NAMALWA (cell line): ENCODE measurements at regions not wholly inside any gene's neighbourhood (a gene's known extent, or its start where the extent isn't known, plus 50 kb on each side); places are given as distances from the start of the nearest gene placed in this dataset.

ENCODE experiments used
- DNase-seq: peaks from one replicate; pipeline ENCODE4 v3.0.0-alpha.2; 2015; ENCODE audit warnings: low spot score

DNA sequence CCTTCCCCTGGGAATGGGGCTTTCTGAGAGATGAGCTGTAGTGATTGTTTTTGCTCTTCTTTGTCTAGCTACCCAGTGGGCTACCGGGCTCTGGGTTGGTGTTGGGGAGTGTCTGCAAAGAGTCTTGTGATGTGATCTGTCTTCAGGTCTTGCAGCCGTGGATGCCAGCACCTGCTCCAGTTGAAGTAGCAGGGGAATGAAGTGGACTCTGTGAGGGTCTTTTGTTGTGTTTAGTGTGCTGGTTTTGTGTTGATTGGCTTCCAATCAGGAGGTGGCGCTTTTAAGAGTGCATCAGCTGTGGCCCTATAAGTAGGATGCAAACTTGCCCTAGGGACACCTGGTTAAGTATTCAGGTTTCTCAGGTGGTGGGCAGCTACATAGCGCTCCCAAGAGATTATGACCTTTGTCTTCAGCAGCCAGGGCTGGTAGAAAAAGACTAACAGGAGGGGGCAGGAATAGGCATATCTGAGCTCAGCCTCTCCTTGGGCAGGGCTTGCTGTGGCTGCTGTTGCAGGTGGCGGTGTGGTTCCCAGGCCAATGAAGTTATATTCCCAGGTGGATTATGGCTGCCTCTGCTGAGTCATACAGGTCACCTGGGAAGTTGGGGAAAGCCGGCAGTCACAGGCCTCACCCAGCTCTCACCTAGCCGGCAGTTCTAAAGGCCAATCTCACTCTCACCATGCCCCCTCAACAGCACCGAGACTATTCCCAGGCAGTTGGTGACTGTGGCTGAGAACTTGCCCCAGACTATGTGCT lies 315.7 kb upstream of the C11orf87 start:
- DNase-seq: no peak

DNA sequence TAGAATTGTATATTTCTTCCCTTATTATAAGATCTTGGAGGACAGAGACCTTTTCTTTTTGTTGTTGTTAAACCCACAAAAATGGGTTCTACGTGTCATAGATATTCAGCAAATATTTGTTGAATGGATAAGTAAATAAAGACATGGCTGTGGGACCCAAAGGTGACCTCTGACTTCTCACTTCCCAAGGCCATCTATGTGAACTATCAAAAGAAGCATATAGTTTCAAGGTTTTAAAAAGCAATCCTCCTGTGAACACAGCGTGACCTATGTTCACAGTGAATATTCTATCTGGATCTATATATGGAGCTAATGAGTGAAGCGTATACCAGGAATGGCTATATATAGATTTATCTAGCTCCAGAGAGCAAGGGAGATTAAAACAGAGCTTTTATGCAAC lies 312.8 kb upstream of the C11orf87 start:
- no peak for DNase-seq

DNA sequence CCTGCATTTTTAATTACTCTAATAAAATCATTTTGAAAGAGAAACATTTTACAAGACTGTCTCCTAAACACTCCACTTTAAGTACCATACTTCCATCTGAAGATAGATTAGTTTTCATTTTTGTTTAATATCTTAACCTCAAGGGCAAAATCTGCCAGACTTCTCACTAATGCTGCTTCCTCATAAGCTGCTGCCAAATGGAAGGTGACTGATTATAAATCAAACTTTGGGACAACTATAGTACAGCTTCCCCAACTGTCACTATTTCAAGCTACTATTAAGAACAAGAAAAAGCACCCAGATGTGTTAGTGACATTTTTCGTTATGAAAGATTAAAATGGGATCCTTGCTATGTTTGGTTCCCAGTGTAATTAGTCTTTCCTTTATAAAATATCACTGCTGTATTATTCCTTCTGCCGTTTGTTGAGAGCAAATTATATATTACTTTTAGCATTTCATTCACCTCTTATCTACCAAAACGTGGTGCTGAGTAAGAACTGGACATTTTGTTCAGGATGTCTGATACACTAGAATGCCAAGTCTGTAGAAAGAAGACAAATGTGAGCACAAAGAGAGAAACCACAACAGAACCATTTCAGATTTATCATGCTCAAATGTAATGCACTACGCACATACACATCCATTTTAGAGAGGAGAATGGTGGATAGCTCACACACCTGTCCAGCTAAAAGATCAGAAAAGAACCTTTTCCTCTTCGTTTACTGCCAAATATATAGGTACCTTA lies 312.2 kb upstream of the C11orf87 start:
- no peak for DNase-seq

DNA sequence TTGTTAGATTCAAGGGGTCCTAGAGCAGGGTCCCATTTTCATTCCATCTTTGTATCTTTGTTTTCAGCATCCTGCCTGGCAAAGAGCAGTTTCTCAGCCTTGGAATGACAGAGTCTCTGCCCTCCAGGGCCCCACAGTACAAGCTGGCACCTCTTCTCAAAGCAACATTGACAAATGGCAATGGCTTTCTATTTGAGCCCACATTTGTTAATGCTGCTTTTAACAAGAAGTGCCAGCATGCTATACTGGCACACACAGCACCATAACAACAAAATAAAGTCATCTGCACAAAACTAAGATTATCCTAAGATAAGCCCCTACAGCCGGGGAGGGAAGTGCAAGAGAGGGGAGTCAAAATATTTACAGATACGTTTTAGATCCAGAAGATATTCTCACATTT lies 309.7 kb upstream of the C11orf87 start:
- DNase-seq: no peak

DNA sequence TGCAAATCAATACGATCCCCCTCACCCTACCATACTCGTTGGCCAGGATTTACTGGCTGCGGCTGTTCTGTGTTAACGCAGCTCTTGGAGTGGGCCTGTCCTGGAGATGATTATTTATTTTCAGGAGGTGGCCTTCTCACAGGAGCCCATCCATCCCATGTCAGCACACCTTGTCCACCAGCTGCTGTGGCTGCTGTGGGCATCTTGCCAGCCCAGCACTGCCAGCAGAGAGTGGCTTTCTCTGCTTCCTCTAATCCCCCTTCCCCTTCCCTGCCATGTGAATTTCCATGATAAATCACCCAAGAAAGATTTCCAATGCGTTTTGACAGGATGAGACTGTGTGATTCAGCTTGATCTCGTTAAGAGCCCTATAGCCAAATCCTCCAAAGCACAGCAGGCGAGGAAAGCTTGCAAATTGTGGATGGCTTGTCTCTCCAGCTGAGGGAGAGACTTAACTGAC lies 309.1 kb upstream of the C11orf87 start:
- no peak for DNase-seq

DNA sequence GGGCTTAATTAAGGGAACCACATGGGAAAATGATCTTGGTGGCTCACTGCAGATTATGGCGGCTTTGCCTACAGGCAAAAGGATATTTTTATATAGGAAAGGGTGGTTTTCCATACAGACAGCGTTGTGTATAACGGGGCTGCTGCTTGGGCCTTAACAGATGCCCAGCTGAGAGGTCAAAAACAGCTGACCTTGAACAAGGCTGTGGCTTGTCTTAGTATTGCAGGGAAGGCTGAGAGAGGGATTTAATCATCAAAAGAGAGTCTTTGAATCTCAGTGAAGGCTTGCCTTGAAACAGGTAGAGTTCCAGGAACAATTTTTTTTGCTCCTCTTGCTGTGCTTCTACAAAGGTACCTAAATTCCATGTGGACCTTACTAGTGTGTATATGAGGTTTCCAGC lies 301.6 kb upstream of the C11orf87 start:
- DNase-seq: no peak

DNA sequence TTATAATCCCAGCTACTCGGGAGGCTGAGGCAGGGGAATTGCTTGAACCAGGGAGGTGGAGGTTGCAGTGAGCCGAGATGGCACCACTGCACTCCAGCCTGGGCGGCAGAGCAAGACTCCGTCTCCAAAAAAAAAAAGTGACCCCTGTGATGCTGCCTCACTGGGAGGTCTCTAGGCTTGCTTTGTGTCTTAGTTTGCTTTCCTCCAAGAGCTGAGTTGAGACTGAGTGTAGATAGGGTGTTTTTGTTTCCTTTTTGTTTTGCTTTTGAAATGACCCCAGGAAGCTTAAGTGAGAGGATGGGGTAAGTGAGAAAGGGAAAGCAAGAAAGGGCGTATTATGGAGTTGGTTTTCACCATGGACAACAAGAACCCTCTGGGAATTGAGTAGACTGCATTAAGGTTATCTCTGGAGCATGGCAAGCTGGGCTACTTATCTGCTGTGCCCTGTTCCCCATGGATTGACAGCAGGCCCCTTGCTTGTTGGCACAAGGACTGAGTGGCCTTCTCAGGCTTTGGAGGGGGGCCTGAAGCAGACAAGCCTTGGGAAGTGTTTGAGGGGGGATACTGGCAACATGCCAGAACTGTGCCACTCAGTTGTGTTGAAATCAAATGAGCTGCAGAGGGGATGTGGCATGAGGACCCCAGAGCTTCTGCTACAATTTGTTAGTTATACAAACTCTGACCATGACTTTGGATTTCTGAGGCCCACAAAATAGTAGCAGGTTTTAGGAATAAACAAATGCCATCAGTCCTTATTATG lies 300.6 kb upstream of the C11orf87 start:
- no peak for DNase-seq

DNA sequence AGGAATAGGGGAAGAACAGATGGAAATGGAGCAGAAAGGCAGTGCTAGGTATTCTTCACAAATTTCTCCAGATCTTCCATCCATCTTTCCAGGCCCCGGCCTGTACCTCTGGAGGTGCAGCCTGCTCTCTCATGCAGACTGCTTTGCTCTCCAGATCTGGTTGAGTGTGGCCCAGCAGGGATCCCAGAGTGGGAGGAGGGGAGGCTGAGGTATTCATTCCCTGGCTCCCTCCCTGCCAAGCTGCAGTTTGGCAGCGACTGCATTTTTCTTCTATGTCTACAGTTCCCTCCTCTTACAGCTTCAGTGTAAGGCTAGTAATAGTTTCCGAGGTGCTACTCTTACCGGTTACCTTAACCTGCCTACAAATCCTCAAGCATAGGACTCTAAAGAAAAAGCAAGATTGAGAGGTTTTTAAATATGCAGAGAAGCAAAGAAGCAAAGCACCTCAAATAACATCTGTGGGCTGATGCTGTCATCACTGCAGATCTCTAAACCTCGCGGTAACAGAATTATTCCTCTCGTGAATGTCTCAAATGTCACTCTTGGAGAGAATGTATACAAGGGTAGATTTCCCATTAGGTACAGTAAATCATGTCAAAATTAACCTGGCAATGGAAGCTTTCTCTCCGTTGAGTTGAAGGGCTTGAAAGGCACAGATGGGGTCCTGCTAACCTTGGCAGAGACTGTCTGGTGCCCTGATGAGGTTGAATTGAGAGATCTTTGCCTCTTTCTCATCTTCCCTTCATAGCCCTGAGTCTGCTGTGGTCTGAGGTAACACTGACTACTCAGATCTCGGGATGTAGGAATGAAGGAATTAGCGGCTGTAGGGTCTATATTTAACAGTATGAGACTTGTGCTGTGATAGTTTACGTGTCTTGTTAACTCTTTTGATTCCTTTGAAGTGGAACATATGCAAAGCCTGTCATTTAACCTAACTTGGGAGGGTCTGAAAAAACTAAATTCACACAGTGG lies 297.9 kb upstream of the C11orf87 start:
- DNase-seq: no peak

DNA sequence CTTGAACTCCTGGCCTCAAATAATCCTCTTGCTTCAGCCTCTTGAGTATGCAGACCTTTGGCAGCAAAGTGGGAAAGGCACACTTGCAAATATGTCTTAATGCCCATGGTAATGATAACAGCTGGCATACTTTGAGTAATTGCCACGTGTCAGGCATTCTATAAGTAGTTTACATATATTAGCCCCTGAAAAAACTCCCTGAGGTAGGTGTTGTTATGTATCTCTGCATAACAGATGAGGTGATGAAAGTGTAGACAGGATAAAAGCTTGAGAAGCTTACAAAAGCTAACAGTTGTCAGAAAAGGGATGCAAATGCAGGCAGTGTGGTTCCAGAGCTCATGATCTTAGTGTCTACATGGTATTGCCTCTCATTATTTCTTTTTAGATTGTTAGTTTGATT lies 291.1 kb upstream of the C11orf87 start:
- DNase-seq: no peak

DNA sequence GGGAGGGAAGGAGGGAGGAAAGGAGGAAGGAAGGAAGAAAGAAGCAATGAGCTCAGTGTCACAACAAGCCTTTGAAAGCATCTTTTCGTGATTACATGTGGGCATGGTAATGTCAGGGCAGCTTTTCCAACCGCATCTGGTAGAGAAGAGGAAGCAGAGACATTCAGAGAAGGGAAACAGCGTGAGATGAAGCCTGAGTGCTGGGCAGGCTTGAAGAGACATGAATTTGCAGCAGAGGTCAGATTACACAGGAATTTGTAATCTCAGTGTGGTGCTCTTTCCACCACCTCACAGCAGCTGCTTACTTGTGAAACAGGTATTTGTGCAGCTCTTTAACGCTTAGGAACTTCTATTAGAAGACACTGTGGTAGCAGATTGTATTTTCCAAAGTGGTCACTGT lies 289.5 kb upstream of the C11orf87 start:
- DNase-seq: no peak

DNA sequence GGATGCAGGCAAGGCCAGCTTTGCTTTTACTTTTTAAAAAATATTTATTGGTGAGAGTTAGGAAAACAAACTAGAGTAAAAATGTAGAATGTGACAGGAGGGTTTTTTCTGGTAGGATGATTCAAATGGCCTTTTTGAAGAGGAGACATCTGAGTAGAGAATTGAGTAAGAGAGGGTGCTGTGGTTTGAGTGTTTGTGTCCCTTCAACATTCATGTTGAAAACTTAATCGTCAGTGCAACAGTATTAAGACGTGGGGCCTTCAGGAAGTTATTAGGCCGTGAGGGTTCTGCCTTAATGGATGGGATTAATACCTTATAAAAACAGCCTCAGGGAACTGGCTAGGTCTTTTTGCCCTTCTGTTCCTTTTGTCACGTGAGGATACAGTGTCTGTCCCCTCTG lies 288.8 kb upstream of the C11orf87 start:
- DNase-seq: no peak

DNA sequence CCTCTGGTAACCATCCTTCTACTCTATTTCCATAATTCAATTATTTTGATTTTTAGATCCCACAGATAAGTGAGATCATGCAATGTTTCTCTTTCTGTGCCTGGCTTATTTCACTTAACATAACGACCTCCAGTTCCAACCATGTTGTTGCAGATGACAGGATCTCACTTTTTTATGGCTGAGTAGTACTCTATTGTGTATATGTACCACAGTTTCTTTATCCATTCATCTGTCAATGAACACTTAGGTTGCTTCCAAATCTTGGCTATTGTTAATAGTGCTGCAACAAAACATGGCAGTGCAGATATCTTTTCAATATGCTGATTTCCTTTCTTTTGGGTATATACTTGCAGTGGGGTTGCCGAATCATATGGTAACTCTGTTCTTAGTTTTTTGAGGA lies 286.4 kb upstream of the C11orf87 start:
- DNase-seq: no peak

DNA sequence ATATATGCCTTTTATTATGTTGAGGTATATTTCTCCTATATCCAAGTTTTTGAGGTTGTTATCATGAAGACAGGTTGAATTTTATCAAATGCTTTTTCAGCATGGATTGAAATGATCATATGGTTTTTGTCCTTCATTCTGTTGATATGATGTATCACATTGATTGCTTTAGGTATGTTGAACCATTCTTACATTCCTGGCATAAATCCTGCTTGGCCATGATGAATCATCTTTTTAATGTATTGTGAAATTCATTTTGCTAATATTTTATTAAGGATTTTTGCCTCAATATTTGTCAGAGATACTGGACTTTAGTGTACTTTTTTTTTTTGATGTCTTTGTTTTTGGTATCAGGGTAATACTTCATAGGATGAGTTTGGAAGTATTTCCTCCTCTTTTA lies 283.8 kb upstream of the C11orf87 start:
- DNase-seq: no peak

DNA sequence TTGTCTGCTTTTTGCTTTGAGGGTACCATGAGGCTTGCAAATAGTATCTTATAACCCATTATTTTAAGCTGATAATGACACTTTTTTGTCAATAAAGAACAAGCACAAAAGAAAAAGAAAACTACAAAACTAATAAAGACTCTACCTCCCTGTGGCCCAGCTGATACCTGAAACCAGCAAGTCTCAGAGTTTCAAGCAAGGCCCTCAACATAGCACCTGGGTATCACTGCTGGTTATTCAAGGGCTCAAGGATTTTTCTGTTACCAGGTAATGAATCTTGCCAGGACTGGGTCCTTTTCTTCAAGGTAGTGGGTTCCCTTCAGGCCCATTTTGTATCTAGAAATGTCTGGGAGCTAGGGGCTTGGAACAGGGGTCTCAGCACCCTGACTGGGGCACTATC lies 281.6 kb upstream of the C11orf87 start:
- no peak for DNase-seq

DNA sequence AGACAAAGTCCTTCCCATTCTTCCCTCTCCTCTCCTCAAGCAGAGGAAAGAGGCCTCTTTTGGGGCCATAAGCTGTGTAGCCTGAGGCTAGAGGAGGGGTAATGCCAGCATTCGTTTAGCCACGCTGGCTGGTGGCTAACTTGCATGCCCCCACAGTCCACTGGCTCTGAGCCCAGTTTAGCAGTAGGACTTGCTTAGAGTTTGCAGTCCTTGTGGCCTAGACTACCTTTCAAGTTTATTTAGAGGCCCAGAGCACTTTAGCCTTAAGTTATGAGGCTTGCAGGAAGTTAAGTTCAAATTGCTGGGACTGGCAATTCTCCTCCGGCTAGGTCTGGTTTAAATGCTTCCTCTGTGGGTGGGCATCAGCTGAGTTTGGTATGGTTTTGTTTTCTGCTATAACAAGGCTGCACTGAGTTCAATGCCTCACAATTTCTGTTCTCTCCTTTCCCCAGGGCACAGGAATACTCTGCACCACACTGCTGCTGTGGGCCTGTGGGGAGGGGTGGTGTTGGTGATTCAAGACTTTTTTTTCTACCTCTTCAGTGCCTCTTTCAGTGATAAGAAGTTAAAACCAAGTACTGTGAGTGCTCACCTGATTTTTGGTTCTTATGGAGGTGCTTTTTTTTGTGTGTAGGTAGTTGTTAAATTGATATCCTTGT lies 281.0 kb upstream of the C11orf87 start:
- DNase-seq: no peak

DNA sequence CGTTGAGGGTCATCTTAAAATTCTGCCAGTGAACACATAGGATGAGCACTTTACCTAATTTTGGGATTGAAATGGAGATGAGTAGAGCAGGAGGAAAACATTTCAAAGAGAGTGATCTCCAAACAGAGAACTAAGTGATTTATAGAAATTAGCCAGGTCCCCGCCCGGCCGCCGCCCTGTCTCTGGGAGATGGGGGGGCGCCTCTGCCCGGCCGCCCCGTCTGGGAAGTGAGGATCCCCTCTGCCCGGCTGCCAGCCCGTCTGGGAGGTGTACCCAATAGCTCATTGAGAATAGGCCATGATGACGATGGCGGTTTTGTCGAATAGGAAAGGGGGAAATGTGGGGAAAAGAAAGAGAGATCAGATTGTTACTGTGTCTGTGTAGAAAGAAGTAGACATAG lies 276.7 kb upstream of the C11orf87 start:
- no peak for DNase-seq

DNA sequence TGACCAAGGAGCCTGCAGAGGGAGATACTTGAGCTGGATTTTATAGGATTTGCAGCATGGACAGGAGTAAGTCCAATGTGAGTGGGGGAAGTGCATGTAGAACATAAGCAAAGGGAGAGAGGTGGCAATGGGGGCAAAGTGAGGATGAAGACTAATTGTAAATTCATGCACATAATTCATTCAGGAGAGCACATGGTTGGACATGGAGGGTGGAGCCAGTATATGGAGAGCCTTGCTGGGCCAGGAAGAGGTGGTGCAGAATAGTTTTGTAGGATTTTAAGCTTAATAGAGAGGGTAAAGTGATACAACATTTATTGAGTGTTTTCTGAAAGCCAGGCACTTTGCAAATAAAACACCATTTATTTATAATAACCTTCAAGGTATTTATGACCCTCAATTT lies 274.3 kb upstream of the C11orf87 start:
- no peak for DNase-seq

DNA sequence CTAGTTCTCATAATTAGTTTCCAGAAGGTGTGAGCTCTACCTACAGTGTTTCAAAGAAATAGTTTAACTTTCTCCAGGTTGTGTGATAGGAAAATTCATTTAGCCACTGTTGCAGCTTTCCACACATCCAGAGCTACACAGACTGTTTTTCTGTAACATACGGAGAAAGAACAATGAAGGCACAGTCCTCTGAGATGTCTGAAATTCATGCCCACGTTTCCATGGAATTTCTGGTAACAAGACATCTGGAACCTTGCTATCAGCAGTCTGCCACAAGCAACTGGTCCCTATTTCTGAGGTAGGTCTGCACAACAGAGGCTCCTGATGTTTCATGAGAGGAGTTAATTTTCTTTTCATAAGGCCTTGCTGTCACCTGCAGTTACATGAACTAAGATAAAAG lies 273.3 kb upstream of the C11orf87 start:
- no peak for DNase-seq

DNA sequence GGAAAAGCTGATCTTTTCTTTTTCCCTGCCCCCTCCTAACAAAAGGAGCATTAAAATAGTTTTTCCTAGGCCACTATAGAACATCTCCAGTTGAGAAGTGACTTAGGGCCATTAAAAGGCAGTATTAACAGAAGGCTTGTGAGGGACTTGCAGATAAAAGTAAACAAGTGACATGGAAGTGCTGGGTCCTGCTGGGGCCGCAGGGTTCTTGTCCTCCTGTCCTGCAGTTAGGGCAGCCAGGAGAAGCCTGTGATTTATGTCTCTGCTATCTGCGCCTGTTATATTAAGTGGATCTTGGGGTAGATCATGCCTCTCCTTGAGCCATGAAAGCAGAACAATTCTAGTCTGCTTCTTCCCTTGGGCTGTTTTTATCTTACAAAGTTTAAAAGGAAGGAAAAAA lies 271.4 kb upstream of the C11orf87 start:
- DNase-seq: no peak

DNA sequence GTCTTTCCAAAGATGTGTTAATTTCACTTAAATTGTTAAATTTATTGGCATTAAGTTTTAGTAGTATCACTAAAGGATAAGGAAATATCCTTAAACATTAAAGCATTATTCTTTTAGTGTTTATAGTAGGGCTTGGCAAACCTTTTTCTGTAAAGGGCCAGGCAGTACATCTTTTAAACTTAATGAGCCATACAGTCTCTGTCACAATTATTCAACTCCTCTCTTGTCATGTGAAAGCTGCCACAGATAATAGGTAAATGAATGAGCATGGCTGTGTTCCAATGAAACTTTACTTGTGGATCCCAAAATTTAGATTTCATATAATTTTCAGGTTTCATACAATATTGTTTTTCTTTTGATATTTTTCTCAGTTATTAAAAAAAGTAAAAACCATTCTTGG lies 268.2 kb upstream of the C11orf87 start:
- no peak for DNase-seq

DNA sequence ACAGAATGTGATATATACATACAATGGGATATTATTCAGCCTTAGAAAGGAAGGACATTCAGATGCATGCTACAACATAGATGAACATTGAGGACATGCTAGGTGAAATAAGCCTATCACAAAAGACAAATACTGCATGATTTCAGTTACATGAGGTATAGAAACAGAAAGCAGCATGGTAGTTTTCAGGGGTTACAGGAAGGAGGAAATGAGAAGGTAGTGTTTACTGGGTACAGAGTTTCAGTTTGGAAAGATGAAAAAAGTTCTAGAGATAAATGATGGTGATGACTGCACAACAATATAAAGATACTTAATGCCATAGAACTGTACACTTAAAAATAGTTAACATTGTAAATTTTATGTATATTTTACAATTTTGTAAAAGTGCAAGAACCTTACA lies 266.7 kb upstream of the C11orf87 start:
- DNase-seq: no peak
